HG03097 (cell line): ENCODE measurements at regions not wholly inside any gene's neighbourhood (a gene's known extent, or its start where the extent isn't known, plus 50 kb on each side); places are given as distances from the start of the nearest gene placed in this dataset.
"Not testable (repeated sequence)": the region's sequence is repeated elsewhere in the genome, so short reads cannot be mapped to it uniquely, and the experiment has no call there.

Experiments used
- ATAC-seq: cut with Tn5 transposase; IDR thresholded peaks from one replicate; pipeline ENCODE4 v1.9.1; 2021; ENCODE audit not compliant: unreplicated experiment, low FRiP score

- no peak for ATAC-seq
Measured at GRCh38 chr9:7315746-7316145, 483.8 kb downstream of the DMAC1 start.

DNA sequence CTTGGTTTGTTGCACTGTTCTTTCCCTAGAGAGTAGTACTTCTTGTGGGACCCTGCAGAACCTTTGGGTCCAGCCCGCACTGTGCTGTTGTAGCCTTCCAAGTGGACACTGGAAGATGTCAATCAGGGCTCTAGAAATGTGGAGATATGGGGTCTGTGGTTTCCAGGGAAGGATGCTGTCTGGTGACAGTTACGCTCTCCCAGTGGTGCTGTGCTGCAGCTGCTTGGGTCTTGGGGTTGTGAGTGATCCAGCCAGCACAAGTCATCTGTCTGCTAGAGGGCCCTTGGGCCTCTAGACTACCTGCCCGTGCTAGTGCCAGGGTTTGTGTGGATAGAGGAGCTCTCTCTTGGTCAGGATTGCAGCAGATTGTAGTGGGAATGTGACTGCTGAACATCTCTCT is 484.5 kb downstream of the DMAC1 start:
- no peak for ATAC-seq

- no peak for ATAC-seq
Measured at GRCh38 chr9:7313389-7313788, 486.2 kb downstream of the DMAC1 start.

GRCh38 chr9:7309051-7309450 is 490.5 kb downstream of the DMAC1 start:
- ATAC-seq, result not testable (repeated sequence)

- ATAC-seq, result no peak
Measured at GRCh38 chr9:7305677-7306076, 493.9 kb downstream of the DMAC1 start.

DNA sequence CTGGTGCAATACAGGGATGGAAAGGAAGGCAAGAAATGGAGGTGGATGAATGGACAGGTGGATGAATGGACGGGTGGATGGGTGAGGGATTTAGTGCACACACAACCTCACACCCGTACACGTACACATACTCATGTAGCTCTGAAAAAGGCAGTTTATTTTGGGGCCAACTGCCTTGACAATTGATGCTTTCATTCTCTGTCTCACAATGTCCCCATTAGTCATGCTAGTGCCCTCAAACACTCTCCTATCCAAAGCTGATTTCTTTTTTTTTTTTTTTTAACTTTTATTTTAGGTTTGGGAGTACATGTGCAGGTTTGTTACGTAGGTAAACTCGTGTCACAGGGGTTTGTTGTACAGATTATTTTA is 495.0 kb downstream of the DMAC1 start:
- ATAC-seq, result no peak

DNA sequence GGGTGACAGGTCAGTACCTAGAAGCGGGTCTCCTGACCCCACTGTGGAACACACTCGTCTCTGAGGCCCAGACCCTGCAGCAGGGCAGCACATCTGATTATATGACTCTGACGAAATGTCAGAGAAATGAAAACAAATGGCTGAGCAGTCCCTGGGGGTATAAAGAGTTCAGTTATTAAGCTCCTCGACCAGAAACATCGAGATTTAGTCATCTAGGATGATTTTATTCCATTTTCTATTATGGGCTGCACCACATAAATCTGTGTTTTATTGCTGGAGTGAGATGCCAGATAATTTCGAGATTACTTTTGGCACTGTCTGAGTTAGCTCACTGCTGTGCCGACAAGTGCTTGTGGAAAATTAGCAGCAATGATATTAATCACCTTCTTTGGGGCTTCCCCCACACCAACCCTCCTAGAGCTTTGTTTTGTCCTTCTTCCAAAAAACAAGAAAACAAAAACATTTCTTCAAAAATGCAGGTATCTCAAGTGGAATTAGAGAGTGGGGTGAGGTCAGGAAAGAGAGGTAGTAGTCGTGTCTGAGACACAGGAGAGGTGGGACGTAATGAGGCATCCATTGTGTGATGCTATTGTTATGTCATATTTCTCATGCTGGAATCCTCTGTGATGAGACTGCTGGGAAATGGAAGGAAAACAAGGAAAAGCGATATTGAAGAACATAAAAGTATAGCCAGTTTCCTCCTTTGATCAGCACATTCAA is 495.5 kb downstream of the DMAC1 start:
- ATAC-seq, result no peak

- ATAC-seq, result peak; percentile 54
Measured at GRCh38 chr9:7300484-7300883, 499.1 kb downstream of the DMAC1 start.

- ATAC-seq, result peak; percentile 97
Measured at GRCh38 chr9:7298123-7298522, 501.5 kb downstream of the DMAC1 start.

DNA sequence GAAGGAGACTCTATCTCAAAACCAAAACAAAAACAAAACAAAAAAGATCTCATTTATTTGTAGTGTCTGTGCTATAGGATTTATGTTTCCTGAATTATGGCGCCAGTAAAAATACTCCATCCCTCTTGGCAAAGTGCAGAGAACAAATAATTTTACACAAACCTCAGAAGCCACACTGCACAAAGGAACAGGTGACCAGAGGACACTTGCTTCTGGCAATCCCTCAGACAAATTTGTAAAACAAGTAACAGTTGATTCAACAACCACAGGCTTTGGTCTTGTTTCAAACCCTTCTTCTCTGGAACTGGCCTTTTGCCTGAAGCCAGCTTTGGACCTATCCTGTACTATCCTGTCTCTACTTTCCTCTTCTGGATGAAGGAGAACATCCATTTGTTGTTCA is 502.1 kb downstream of the DMAC1 start:
- no peak for ATAC-seq

DNA sequence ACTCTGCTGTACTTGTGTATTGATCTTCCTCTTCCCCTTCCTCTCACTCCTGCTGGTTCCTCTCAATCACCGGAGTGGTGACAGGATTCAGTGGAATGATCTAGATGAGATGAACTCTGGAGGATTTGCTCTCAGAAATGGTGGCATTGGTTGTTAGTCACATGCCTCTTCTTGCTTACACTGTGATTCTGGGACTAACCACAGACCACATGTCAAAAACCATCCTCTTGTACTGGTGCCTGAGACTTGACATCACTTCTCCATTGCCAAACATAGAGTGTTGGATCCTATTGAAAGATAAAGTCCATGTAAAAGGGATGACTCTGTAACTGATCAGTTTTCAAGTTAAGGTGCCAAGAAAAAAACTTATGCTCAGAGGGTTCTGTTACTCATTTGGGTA is 506.5 kb downstream of the DMAC1 start:
- no peak for ATAC-seq

DNA sequence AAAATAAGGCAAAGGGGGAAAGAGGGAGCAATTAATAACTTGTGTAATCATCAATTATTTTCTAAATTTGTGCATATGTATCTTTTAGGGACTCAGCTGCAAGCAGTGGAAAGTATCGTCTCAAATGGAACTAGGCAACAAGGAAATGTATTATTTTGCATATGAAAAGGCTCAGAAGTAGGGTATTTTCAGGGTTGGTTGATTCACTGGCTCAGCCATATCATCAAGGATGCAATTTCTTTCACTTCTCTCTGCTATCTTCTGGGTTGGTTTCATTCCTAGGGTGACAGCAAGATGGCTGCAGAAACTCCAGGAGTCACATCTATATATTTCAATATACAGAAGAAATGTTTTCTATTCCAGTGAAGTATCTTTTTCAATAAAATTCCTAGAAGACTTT is 509.8 kb downstream of the DMAC1 start:
- ATAC-seq, result no peak

DNA sequence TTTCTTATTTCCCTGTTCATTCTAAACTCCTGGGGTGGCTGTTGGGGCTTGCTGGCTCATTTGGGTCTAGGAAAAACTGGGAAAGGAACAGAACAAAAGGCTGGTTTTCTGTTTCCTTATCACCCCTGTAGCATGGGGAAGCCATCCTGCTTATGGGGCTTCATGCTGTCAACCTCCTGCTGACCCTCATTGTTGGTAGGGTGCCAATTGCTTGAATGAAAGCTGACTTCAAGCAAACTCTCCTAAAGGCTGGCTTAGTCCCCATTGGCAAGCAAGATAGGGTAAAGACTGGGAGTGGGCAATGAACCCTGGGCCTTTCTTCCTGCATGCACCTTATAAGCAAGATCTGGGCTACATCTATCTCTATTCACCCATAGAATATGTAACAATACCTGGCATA is 511.6 kb downstream of the DMAC1 start:
- ATAC-seq, result no peak

- no peak for ATAC-seq
Measured at GRCh38 chr9:7287065-7287464, 512.5 kb downstream of the DMAC1 start.

DNA sequence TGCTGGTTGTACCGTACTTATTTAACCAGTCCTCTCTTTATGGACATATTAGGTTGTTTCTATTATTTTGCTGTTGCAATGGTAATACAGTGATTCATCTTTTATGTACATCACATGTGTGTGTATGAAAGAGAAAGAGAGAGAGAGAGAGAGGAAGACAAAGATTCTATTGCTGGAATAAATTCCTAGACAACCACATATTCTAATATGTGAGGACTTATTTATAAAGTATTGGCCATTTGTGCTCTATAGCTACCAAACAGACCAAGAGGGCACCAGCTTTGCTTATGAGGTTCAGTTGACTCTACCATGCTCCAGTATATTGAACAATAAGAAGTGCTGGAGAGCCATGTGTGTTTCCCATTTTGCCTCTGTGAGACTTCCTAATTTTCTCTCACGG is 513.5 kb downstream of the DMAC1 start:
- ATAC-seq, result no peak

GRCh38 chr9:7285199-7285598 is 514.4 kb downstream of the DMAC1 start:
- ATAC-seq, result no peak

GRCh38 chr9:7284517-7284916 is 515.1 kb downstream of the DMAC1 start:
- no peak for ATAC-seq

- ATAC-seq, result no peak
Measured at GRCh38 chr9:7284117-7284516, 515.5 kb downstream of the DMAC1 start.

DNA sequence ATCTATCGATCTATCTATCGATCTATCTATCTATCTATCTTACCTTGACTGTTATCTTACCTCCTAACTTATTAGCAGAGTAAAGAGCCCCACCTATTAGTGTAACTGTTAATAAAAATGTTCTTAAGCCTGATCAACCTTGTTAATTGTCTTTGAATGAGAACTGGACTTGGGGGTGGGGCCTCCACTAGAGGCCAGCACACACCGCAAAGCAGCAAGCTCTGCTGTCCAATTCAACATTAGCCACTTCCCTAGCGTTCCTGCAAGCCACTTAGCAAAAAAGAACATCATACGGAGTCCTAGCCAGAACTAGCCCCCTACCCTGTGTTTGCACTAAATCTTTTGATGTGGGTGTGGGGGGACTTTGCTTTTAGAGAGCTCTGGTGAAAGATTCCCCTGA is 515.8 kb downstream of the KDM4C start:
- ATAC-seq, result no peak

DNA sequence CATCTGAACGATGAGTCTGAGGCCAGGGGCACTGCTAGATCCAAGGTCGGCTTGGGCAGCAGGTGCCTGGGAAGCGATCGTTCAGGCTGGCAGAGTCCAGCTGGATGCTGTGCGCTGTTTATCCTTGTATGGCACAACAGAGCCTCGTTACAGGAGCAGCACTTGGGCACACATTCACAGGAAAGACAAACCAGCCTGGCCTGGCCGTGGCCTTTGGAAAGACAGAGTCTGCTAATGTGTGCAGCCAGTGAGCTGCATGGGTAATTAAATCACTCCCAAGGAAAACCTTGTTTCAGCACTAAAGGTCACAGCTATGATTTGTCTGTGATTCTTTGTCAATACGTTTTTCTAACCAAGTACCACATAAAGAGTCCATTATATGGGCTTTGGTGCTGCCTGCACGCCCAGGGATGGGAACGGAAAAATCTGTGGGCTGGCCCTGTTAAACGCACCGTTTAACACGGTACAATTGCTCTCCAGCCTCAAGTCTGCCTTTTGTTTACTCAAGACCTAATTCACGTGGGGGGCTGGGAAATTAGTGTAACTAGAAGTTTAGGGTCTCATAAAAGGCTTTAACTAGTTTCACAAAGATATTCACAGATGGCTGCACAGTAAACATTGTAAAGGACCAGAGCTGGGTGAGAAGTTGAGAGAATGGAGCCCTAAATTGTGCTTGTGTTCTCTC is 509.3 kb downstream of the KDM4C start:
- ATAC-seq, result no peak

GRCh38 chr9:7265181-7265580 is 507.4 kb downstream of the KDM4C start:
- ATAC-seq, result no peak

DNA sequence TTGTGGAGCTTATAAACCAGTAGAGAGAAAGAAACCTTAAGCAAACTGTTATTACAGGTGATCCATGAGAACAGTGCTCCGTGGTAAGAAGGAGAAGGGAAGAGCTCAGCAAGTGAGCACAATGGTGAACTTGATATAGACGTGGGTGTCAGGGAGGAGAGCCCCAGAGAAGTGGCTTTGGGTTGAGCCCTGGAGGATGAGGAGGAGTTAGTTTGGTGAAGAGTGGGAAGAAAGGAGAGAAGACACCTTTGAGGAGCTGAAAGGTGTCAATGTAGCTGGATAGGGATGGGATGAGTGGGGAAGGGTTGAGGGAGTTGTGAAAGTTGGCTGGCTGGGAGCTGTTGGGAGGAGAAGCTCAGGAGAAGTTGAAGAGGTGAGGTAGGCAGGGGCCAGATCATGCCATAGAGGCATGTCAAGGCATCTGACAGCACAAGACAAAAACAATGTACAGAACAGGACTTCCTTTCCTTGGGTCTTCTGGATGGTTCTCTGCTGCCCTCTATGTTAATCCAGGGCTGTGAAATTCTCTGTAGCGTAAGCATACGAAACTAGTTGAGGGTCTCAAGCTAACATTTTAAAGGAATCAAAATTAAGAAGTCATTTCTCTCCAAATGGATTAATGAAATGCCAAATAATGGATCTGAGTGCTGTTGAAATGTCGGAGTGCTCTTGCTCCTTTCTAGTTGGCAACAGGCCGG is 501.9 kb downstream of the KDM4C start:
- ATAC-seq, result no peak
